Upper lobe of left lung (tissue), 6 donors: ENCODE measurements at regions not wholly inside any gene's neighbourhood (a gene's known extent, or its start where the extent isn't known, plus 50 kb on each side); places are given as distances from the start of the nearest gene placed in this dataset.

ENCODE experiments used
- ATAC-seq, 2 donors: fragments of 200-7000 bp; cut with Tn5 transposase; one replicate each; pipeline ENCODE4 v1.9.1; 2022; ENCODE audit warnings: mild to moderate bottlenecking in 2 of 2, moderate library complexity in 2 of 2; ENCODE audit not compliant: low FRiP score in 2 of 2
- DNase-seq, 2 donors: peaks; one replicate each; pipeline ENCODE4 v3.0.0-alpha.2; 2019 to 2020
- H3K27ac ChIP-seq, 4 donors: fragments of 200-600 bp; sonication (generic); one replicate each; pipeline ENCODE4 v1.5.1; 2016 to 2019
- H3K27me3 ChIP-seq, 4 donors: fragments of 200-600 bp; sonication (generic); one replicate each; pipeline ENCODE4 v1.5.1; 2017 to 2019
- H3K36me3 ChIP-seq, 4 donors: fragments of 200-600 bp; sonication (generic); one replicate each; pipeline ENCODE4 v1.5.1; 2016 to 2019
- H3K4me1 ChIP-seq, 4 donors: fragments of 200-600 bp; sonication (generic); one replicate each; pipeline ENCODE4 v1.5.1; 2018 to 2019
- H3K4me3 ChIP-seq, 4 donors: fragments of 200-600 bp; sonication (generic); one replicate each; pipeline ENCODE4 v1.5.1; 2017 to 2019; ENCODE audit warnings: mild to moderate bottlenecking in 2 of 4, moderate library complexity in 1 of 4
- H3K9me3 ChIP-seq, 4 donors: fragments of 200-600 bp; sonication (generic); one replicate each; pipeline ENCODE4 v1.5.1; 2018 to 2019
- EP300 ChIP-seq, 4 donors: sonication (generic); formaldehyde crosslinking; IDR thresholded peaks; one replicate each; pipeline ENCODE4 v1.5.1; 2017; ENCODE audit warnings: antibody characterized with exemption in 4 of 4, control low read depth in 2 of 4
- POLR2A ChIP-seq, 4 donors: fragments of 450-650 bp; IDR thresholded peaks; one replicate each; pipeline ENCODE4 v1.5.1; 2016 to 2017; ENCODE audit warnings: antibody characterized with exemption in 4 of 4, mild to moderate bottlenecking in 2 of 4
- POLR2AphosphoS5 ChIP-seq, 2 donors: sonication (generic); formaldehyde crosslinking; IDR thresholded peaks; one replicate each; pipeline ENCODE4 v1.5.1; 2017; ENCODE audit warnings: antibody characterized with exemption in 2 of 2
- WGBS, 2 donors: methylation state at CpG; one replicate each; pipeline ENCODE4 v1.1.5; 2017 to 2018; 5-methylcytosine and 5-hydroxymethylcytosine counted together
- TF ChIP-seq, protein P1 (sequence below), 6 experiments: fragments of 450-650 bp in 4 of 6; fragments of 200-600 bp in 2 of 6; sonication (generic) in 2 of 6; IDR thresholded peaks; one replicate each; pipeline ENCODE4 v1.5.1; 2016 to 2019; ENCODE audit warnings: antibody characterized with exemption in 6 of 6
- donor health status: DM: no; HTN: no; CAD: no; lungs with moderate emphysema.
- donor health status: DM: no; HTN: yes; CAD: no; lungs with severe emphysema.

DNA sequence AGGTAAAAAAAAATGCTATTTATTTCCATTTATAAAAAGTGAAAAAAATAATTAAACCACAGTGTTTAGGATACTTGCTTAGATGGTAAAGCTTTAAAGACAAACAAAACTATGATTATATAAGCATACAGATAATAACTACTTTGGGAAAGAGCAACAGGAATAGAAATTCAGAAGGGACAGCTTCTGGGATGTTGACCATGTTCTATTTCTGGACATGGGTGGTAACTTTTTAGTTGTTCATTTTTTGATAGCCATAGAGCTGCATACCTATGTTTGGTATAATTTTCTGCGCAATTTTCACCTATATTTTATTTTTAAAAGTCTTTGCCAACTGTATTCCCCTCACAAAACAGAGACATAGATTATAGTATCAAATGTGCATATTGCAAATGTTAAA, 572.0 kb upstream of the NR2F2 start:
- TF ChIP-seq EP300 (IDR thresholded peaks at IDR 0.05) = no peak
- no peak for TF ChIP-seq POLR2A (IDR thresholded peaks at IDR 0.05)
- TF ChIP-seq, protein P1, sequence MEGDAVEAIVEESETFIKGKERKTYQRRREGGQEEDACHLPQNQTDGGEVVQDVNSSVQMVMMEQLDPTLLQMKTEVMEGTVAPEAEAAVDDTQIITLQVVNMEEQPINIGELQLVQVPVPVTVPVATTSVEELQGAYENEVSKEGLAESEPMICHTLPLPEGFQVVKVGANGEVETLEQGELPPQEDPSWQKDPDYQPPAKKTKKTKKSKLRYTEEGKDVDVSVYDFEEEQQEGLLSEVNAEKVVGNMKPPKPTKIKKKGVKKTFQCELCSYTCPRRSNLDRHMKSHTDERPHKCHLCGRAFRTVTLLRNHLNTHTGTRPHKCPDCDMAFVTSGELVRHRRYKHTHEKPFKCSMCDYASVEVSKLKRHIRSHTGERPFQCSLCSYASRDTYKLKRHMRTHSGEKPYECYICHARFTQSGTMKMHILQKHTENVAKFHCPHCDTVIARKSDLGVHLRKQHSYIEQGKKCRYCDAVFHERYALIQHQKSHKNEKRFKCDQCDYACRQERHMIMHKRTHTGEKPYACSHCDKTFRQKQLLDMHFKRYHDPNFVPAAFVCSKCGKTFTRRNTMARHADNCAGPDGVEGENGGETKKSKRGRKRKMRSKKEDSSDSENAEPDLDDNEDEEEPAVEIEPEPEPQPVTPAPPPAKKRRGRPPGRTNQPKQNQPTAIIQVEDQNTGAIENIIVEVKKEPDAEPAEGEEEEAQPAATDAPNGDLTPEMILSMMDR (IDR thresholded peaks at IDR 0.05) = no peak
- TF ChIP-seq POLR2AphosphoS5 (IDR thresholded peaks at IDR 0.05) = no peak
- Histone ChIP-seq H3K9me3 (no peaks in the 10 kb centered on the region), H3K27ac (no peak overlapping the region), H3K4me3 (no peak overlapping the region), H3K36me3 (no peaks in the 10 kb centered on the region), H3K27me3 (no peaks in the 10 kb centered on the region), H3K4me1 (no peaks in the 10 kb centered on the region)
- WGBS, 2 donors = 85 to 89% methylated on average over 1 of the region's 1 CpG
- DNase-seq (no peak), ATAC-seq (no peak)

DNA sequence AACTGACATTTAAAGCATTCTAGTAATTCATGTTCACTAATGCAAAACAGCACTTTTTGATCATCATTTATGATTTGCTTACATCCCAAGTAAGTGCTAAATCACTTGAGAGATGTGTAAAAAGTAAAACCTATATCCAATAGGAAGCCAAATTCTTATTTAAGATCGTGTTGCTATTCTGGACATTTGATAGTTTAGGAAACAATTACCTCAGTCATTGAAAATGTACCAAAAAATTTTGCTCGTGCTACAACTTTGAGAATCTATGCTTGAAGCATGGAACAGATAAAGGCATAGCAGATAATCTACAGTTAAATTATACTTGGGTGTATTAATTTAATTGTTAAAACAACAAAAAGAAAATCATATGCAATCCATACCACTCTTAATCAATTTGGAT, 571.6 kb upstream of the NR2F2 start:
- ATAC-seq (no peak), DNase-seq (no peak)
- no peaks in the 10 kb centered on the region for H3K4me1 ChIP-seq
- H3K36me3 ChIP-seq = no peaks in the 10 kb centered on the region
- TF ChIP-seq POLR2A (IDR thresholded peaks at IDR 0.05) (no peak), EP300 (IDR thresholded peaks at IDR 0.05) (no peak), POLR2AphosphoS5 (IDR thresholded peaks at IDR 0.05) (no peak)
- TF ChIP-seq, protein P1 (IDR thresholded peaks at IDR 0.05) = no peak
- no peak overlapping the region for H3K4me3 ChIP-seq
- H3K27ac ChIP-seq = no peak overlapping the region
- no peaks in the 10 kb centered on the region for H3K9me3 ChIP-seq
- no peaks in the 10 kb centered on the region for H3K27me3 ChIP-seq
- 68 to 77% methylated on average over 2 of the region's 2 CpGs for WGBS, 2 donors

DNA sequence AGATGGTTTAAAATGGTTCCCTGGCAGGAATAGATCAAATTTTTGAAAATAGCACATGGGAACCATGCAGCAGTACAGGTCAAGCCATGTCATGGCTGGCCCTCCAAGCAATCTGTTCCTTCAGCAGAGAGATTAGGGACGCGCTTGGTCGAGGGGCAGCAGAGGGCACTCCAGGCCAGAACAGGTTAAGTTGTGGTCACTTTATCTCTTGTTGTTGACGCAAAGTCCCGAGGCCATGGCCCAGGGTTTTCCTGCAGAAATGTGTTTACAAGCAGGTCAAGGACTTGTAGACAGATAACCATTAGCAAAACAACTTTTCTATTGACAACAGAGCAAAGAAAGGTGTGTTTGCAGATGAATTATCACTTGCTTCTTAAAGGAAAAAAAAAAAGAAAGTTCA, 570.0 kb upstream of the NR2F2 start:
- Histone ChIP-seq H3K4me3 (no peak overlapping the region), H3K27ac (no peak overlapping the region), H3K4me1 (no peaks in the 10 kb centered on the region), H3K27me3 (no peaks in the 10 kb centered on the region), H3K9me3 (no peaks in the 10 kb centered on the region), H3K36me3 (no peaks in the 10 kb centered on the region)
- ATAC-seq (no peak), DNase-seq (no peak)
- 49 to 61% methylated on average over 5 of the region's 5 CpGs for WGBS, 2 donors
- TF ChIP-seq, protein P1 (IDR thresholded peaks at IDR 0.05) = no peak
- TF ChIP-seq POLR2AphosphoS5 (IDR thresholded peaks at IDR 0.05) = no peak
- no peak for TF ChIP-seq EP300 (IDR thresholded peaks at IDR 0.05)
- TF ChIP-seq POLR2A (IDR thresholded peaks at IDR 0.05) = no peak

DNA sequence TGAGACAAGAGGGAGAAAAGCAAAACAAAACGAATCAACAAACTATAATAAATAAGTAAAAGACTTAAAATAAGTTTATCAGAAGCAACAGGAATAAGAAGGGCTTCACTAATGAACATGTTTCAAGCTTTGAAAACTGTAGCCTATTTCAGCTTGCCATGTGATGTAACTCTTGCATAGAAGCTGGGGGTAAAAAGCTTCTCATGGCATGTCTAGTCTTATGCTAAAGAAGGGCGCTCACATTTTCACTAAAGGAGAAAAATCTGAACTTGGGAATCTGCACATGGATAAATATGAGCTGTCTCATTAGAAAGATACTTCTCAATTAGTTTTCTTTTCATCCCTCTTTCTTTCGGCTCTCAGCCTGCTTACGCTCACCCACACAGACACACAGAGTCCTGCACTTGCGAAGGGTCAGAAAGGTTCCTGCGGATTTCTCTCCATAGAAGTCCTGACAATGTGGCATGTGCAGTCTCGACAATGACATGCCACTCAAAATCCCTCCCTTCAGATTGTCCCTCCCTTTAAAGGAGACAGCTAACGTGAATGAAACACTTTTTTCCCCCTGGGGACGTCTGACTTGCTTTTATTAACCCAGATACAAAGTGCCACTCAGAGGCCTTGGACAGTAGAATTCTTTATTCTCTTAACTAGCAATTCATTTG, 568.9 kb upstream of the NR2F2 start:
- TF ChIP-seq POLR2AphosphoS5 (IDR thresholded peaks at IDR 0.05) = no peak
- TF ChIP-seq, protein P1 (IDR thresholded peaks at IDR 0.05) = no peak
- no peak for TF ChIP-seq EP300 (IDR thresholded peaks at IDR 0.05)
- no peak for TF ChIP-seq POLR2A (IDR thresholded peaks at IDR 0.05)
- Histone ChIP-seq H3K36me3 (no peaks in the 10 kb centered on the region), H3K9me3 (no peaks in the 10 kb centered on the region), H3K27me3 (no peaks in the 10 kb centered on the region), H3K4me3 (no peak overlapping the region), H3K27ac (no peak overlapping the region), H3K4me1 (no peaks in the 10 kb centered on the region)
- DNase-seq = no peak
- no peak for ATAC-seq
- 74 to 75% methylated on average over 9 of the region's 9 CpGs for WGBS, 2 donors

DNA sequence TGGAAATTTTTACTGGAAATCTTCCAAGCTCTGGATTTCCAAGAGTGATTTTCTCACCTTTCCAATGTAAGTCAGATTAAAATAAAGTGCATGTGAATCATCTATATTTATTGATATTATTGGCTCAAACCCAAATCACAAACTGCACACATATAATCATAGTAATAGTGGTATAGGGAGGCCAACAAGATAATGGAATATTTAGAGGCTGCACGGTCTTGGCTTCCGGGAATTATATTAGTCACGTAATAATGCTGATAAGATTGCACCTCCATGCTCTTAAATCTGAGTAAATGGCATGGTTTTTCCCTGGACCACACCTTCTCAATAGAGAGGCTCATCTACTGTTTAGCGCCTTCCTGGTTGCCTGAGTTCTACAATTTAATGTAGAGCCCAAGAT, 567.1 kb upstream of the NR2F2 start:
- Histone ChIP-seq H3K27me3 (no peaks in the 10 kb centered on the region), H3K9me3 (no peaks in the 10 kb centered on the region), H3K36me3 (no peaks in the 10 kb centered on the region), H3K27ac (no peak overlapping the region), H3K4me3 (no peak overlapping the region), H3K4me1 (no peaks in the 10 kb centered on the region)
- ATAC-seq = no peak
- DNase-seq = no peak
- 79 to 84% methylated on average over 4 of the region's 4 CpGs for WGBS, 2 donors
- TF ChIP-seq POLR2AphosphoS5 (IDR thresholded peaks at IDR 0.05) (no peak), EP300 (IDR thresholded peaks at IDR 0.05) (no peak), POLR2A (IDR thresholded peaks at IDR 0.05) (no peak)
- TF ChIP-seq, protein P1 (IDR thresholded peaks at IDR 0.05) = no peak
